Lung (tissue), 11 donors: ENCODE measurements at regions not wholly inside any gene's neighbourhood (a gene's known extent, or its start where the extent isn't known, plus 50 kb on each side); places are given as distances from the start of the nearest gene placed in this dataset.

Source experiments
- ATAC-seq: fragments of 200-7000 bp; cut with Tn5 transposase; one replicate; pipeline ENCODE4 v1.9.1; 2020; ENCODE audit warnings: moderate number of reproducible peaks; ENCODE audit not compliant: insufficient read depth, low FRiP score
- DNase-seq, 3 donors: peaks; one replicate each; pipeline ENCODE4 v3.0.0-alpha.2; 2013 to 2017
- H3K27ac ChIP-seq, 2 donors: one replicate each; pipeline ENCODE4 v1.5.1; 2013; ENCODE audit warnings: mild to moderate bottlenecking in 2 of 2, moderate library complexity in 2 of 2, control low read depth in 1 of 2, inconsistent platforms in 1 of 2, low read depth in 1 of 2, low read length in 1 of 2
- H3K27me3 ChIP-seq, 3 donors: one replicate each; pipeline ENCODE4 v1.5.1; 2013; ENCODE audit warnings: low read length in 2 of 3; ENCODE audit not compliant: control insufficient read depth in 3 of 3, insufficient read depth in 3 of 3
- H3K36me3 ChIP-seq, 4 donors: one replicate each; pipeline ENCODE4 v1.5.1; 2013; ENCODE audit warnings: low read length in 4 of 4, mild to moderate bottlenecking in 1 of 4, moderate library complexity in 1 of 4; ENCODE audit not compliant: control insufficient read depth in 4 of 4, insufficient read depth in 4 of 4
- H3K4me1 ChIP-seq, 5 donors: one replicate each; pipeline ENCODE4 v1.5.1; 2013; ENCODE audit warnings: low read length in 5 of 5, mild to moderate bottlenecking in 2 of 5, moderate library complexity in 1 of 5; ENCODE audit not compliant: control insufficient read depth in 5 of 5, insufficient read depth in 5 of 5
- H3K4me3 ChIP-seq: one replicate; pipeline ENCODE4 v1.5.1; 2013; ENCODE audit warnings: mild to moderate bottlenecking, control low read depth, moderate library complexity
- H3K9ac ChIP-seq, 2 donors: one replicate each; pipeline ENCODE4 v1.5.1; 2013; ENCODE audit warnings: low read length in 2 of 2, control low read depth in 1 of 2; ENCODE audit not compliant: insufficient read depth in 1 of 2
- H3K9me3 ChIP-seq, 4 donors: one replicate each; pipeline ENCODE4 v1.5.1; 2013; ENCODE audit warnings: low read length in 3 of 4, mild to moderate bottlenecking in 1 of 4, moderate library complexity in 1 of 4; ENCODE audit not compliant: control insufficient read depth in 4 of 4, insufficient read depth in 3 of 4
- CTCF ChIP-seq: IDR thresholded peaks from 2 replicates; pipeline ENCODE4 v1.5.1; 2012; ENCODE audit warnings: mild to moderate bottlenecking; ENCODE audit errors: control extremely low read depth, extremely low read depth
- WGBS, 2 donors: extraction: QIAGEN DNeasy Blood & Tissue Kit; methylation state at CpG; one replicate each; pipeline ENCODE4 v1.1.7; 2013; 5-methylcytosine and 5-hydroxymethylcytosine counted together
- donor health status: control.
- donor health status: control.
- donor health status: Bipolar disorder and iron deficiency.
- donor health status: healthy.
- donor health status: DM: yes; HTN: yes; CAD: no.

GRCh38 chr22:48486558-48486957 is 1341.1 kb downstream of the BRD1 start:
- ATAC-seq, result no peak
- H3K36me3 ChIP-seq, result no peaks in the 10 kb centered on the region

GRCh38 chr22:48486134-48486532 is 1341.5 kb downstream of the BRD1 start:
- Histone ChIP-seq H3K27ac (no peak overlapping the region), H3K4me1 (peaks cover 0 to 11% (median 2%) of the 10 kb centered on the region in 5 donors), H3K36me3 (no peaks in the 10 kb centered on the region), H3K27me3 (peaks cover 0 to 40% (median 17%) of the 10 kb centered on the region in 3 donors), H3K4me3 (no peak overlapping the region), H3K9ac (no peak overlapping the region), H3K9me3 (peaks cover 0 to 7% (median 0%) of the 10 kb centered on the region in 4 donors)
- TF ChIP-seq CTCF, result no peak
- DNase-seq (no peak), ATAC-seq (no peak)
- WGBS, 2 donors, result 57 to 63% methylated on average over 11 of the region's 11 CpGs

More at GRCh38 chr22:48486558-48486957, 1341.1 kb downstream of the BRD1 start:
- TF ChIP-seq CTCF, result no peak
- Histone ChIP-seq H3K4me1 (peaks cover 0 to 13% (median 2%) of the 10 kb centered on the region in 5 donors), H3K27ac (no peak overlapping the region), H3K9ac (no peak overlapping the region), H3K4me3 (no peak overlapping the region), H3K9me3 (peaks cover 0 to 7% (median 0%) of the 10 kb centered on the region in 4 donors), H3K27me3 (peaks cover 0 to 40% (median 17%) of the 10 kb centered on the region in 3 donors)
- DNase-seq, result no peak
- 91 to 94% methylated on average over 4 of the region's 4 CpGs for WGBS, 2 donors

GRCh38 chr22:48485149-48486133 is 1342.2 kb downstream of the BRD1 start:
- Histone ChIP-seq H3K9me3 (peaks cover 0 to 7% (median 0%) of the 10 kb centered on the region in 4 donors), H3K36me3 (no peaks in the 10 kb centered on the region), H3K27ac (no peak overlapping the region), H3K9ac (no peak overlapping the region), H3K27me3 (peaks cover 0 to 34% (median 17%) of the 10 kb centered on the region in 3 donors), H3K4me1 (peaks cover 0 to 4% (median 0%) of the 10 kb centered on the region in 5 donors), H3K4me3 (no peak overlapping the region)
- TF ChIP-seq CTCF, result no peak
- 54 to 56% methylated on average over 22 of the region's 22 CpGs for WGBS, 2 donors
- DNase-seq, result no peak
- ATAC-seq, result no peak
